ENCODE measurements at regions not wholly inside any gene's neighbourhood (a gene's known extent, or its start where the extent isn't known, plus 50 kb on each side); places are given as distances from the start of the nearest gene placed in this dataset.
"Not testable (repeated sequence)": the region's sequence is repeated elsewhere in the genome, so short reads cannot be mapped to it uniquely, and the experiment has no call there.

DNA sequence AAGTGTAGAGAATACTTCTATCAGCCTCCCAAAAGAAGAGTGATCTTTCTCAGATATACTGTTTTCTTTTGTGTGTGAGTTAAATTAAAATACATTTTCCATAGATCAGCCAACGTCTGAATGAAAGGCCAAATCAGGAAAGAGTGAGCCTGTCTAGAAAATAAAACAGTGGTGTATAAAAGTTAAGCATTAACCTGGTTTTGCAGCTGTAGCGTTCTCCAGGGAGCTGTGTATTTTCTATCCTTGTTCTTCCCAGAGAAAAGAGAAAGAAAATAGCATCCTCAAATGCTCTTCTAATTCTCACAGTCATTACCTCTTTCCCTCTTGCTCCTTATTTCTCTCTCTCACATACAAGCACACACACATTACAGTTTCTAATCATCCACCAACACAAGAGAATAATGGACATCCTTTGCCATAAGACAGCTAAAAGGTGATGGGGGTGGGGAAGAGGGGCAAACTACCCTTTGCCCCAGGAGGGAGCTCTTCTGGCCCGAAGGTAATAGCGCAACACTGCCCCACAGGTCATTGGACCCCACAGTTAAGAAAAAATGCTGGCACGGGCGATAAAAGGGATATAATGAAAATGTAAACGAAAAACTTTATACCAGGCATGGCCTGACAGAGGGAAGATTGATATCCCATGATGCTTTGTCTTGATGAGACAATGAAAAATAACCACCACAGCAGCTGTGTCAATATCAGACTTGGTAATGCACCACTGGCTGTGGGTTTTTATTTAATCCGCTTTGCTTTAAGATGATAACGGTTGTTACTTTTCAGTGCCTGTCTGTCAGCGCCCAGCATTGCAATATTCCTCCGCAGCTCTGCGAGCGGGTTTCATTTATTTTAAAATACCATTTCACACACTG lies 150.3 kb downstream of the NUF2 start:
- Histone ChIP-seq H3K9me3 (no peaks in the 10 kb centered on the region), H3K27me3 (replicated peaks in 1 of 2; ENCODE audit: control insufficient read depth in 2 of 2, extremely low read depth in 1 of 2, insufficient read depth in 2 of 2, low read length in 1 of 2) (no peaks in the 10 kb centered on the region), H3K36me3 (ENCODE audit: control insufficient read depth in 2 of 2, extremely low read depth in 1 of 2, insufficient read depth in 1 of 2, low read length in 1 of 2) (no peaks in the 10 kb centered on the region), H3K4me3 (ENCODE audit: control insufficient read depth in 1 of 2, extremely low read depth in 1 of 2, low read length in 1 of 2) (no peak overlapping the region), H3K27ac (ENCODE audit: low read length) (no peak overlapping the region), H3K4me1 (ENCODE audit: control insufficient read depth in 1 of 2, extremely low read depth in 1 of 2, insufficient read depth in 2 of 2, low read length in 2 of 2) (no peaks in the 10 kb centered on the region)
- CTCF ChIA-PET, result no interaction called here
- Mint-ChIP-seq H3K4me1 (no peaks in the 10 kb centered on the region), H3K4me3 (no peak overlapping the region), H3K9me3 (peaks cover 0 to 10% (median 2%) of the 10 kb centered on the region in 3 donors), H3K27ac (no peak overlapping the region), H3K36me3 (no peaks in the 10 kb centered on the region), H3K27me3 (no peaks in the 10 kb centered on the region)
- no peak for ATAC-seq (replicated peaks in 1 of 4)
- no peak for DNase-seq
- no CpG with 5 or more reads among the region's 13 CpGs for WGBS (ENCODE audit: insufficient coverage)
- POLR2A ChIA-PET, result no interaction called here

DNA sequence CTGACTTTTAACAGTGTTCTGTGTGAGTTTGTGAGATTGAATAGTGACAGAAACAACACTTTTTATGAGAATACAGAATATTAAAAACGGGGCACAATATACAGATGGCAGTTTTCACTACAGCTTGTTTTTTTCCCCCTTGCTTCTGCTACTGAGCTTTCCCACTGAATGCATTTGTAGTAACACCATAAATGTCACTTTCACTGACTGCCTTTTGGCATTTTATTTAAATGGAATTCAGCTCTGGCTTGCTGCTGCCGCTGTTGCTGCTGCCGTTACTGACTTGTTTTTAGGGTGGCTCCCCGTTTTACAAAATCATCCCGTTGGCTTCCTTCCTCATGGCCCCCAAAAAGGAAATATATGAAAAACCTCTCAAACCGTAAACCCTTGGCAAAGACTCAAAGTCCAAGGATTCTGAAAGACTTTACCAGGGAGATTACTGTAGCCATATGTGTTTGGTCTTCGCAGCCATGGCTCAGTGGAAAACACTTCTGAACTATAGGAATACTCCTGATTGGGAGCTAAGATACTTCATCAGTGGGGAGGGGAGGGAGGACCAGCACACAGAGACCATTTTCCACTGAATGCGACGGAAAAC lies 151.0 kb downstream of the NUF2 start:
- no peak overlapping the region for H3K27ac Mint-ChIP-seq
- CTCF ChIA-PET, result no interaction called here
- H3K4me1 ChIP-seq (ENCODE audit: control insufficient read depth in 1 of 2, extremely low read depth in 1 of 2, insufficient read depth in 2 of 2, low read length in 2 of 2), result no peaks in the 10 kb centered on the region
- H3K27me3 Mint-ChIP-seq, result no peaks in the 10 kb centered on the region
- H3K36me3 Mint-ChIP-seq, result no peaks in the 10 kb centered on the region
- no peak overlapping the region for H3K4me3 ChIP-seq (ENCODE audit: control insufficient read depth in 1 of 2, extremely low read depth in 1 of 2, low read length in 1 of 2)
- H3K4me1 Mint-ChIP-seq, result no peaks in the 10 kb centered on the region
- H3K9me3 Mint-ChIP-seq, result peaks cover 0 to 10% (median 2%) of the 10 kb centered on the region in 3 donors
- H3K27ac ChIP-seq (ENCODE audit: low read length), result no peak overlapping the region
- H3K27me3 ChIP-seq (replicated peaks in 1 of 2; ENCODE audit: control insufficient read depth in 2 of 2, extremely low read depth in 1 of 2, insufficient read depth in 2 of 2, low read length in 1 of 2), result no peaks in the 10 kb centered on the region
- no peaks in the 10 kb centered on the region for H3K9me3 ChIP-seq
- no peaks in the 10 kb centered on the region for H3K36me3 ChIP-seq (ENCODE audit: control insufficient read depth in 2 of 2, extremely low read depth in 1 of 2, insufficient read depth in 1 of 2, low read length in 1 of 2)
- DNase-seq (no peak), ATAC-seq (replicated peaks in 1 of 4) (no peak)
- 74% methylated on average over 4 of the region's 9 CpGs for WGBS (ENCODE audit: insufficient coverage)
- H3K4me3 Mint-ChIP-seq, result no peak overlapping the region
- POLR2A ChIA-PET, result interaction anchor here in 1 of 2 donors (0.6 kb wide), 1 partner anchor 490 kb away, joined by 3 read pairs; no protein-coding TSS in a partner anchor

DNA sequence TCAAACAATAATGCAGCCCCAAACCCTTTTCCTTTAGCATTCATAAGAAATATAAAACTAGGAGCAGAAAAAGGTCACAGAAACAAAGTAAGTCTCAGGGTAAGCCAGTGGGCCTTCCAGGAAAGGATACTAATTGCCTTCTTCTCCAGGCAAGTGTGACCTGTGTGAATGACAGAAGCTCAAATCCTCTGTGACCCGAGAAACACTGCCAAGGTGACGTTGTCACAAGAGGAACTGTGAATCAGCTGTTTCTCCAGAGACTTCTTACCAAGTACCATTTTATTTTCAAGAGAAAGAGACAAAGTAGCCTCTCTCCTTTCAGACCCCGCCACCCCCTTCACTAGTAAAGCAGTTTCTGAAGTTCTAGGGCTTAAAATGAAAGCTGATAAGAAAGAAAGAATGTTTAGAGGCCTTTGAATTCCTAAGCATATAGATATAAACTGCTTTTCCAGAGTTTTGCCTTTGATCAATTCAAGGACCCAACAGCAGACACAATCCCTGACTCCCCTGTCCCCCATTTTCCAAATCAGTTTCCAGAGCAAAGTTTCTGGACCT lies 155.6 kb downstream of the NUF2 start:
- DNase-seq, result no peak
- H3K27ac Mint-ChIP-seq, result no peak overlapping the region
- H3K4me1 Mint-ChIP-seq, result no peaks in the 10 kb centered on the region
- ChIA-PET POLR2A (no interaction called here), CTCF (no interaction called here)
- no peaks in the 10 kb centered on the region for H3K4me1 ChIP-seq (ENCODE audit: control insufficient read depth in 1 of 2, extremely low read depth in 1 of 2, insufficient read depth in 2 of 2, low read length in 2 of 2)
- H3K36me3 Mint-ChIP-seq, result no peaks in the 10 kb centered on the region
- no peaks in the 10 kb centered on the region for H3K9me3 ChIP-seq
- H3K27me3 Mint-ChIP-seq, result no peaks in the 10 kb centered on the region
- WGBS (ENCODE audit: insufficient coverage), result no CpG with 5 or more reads among the region's 3 CpGs
- peaks cover 0 to 4% of the 10 kb centered on the region in 2 experiments for H3K27me3 ChIP-seq (replicated peaks in 1 of 2; ENCODE audit: control insufficient read depth in 2 of 2, extremely low read depth in 1 of 2, insufficient read depth in 2 of 2, low read length in 1 of 2)
- no peaks in the 10 kb centered on the region for H3K36me3 ChIP-seq (ENCODE audit: control insufficient read depth in 2 of 2, extremely low read depth in 1 of 2, insufficient read depth in 1 of 2, low read length in 1 of 2)
- H3K9me3 Mint-ChIP-seq, result peaks cover 5 to 24% (median 12%) of the 10 kb centered on the region in 3 donors
- no peak overlapping the region for H3K27ac ChIP-seq (ENCODE audit: low read length)
- H3K4me3 ChIP-seq (ENCODE audit: control insufficient read depth in 1 of 2, extremely low read depth in 1 of 2, low read length in 1 of 2), result no peak overlapping the region
- ATAC-seq (replicated peaks in 1 of 4), result no peak
- no peak overlapping the region for H3K4me3 Mint-ChIP-seq

DNA sequence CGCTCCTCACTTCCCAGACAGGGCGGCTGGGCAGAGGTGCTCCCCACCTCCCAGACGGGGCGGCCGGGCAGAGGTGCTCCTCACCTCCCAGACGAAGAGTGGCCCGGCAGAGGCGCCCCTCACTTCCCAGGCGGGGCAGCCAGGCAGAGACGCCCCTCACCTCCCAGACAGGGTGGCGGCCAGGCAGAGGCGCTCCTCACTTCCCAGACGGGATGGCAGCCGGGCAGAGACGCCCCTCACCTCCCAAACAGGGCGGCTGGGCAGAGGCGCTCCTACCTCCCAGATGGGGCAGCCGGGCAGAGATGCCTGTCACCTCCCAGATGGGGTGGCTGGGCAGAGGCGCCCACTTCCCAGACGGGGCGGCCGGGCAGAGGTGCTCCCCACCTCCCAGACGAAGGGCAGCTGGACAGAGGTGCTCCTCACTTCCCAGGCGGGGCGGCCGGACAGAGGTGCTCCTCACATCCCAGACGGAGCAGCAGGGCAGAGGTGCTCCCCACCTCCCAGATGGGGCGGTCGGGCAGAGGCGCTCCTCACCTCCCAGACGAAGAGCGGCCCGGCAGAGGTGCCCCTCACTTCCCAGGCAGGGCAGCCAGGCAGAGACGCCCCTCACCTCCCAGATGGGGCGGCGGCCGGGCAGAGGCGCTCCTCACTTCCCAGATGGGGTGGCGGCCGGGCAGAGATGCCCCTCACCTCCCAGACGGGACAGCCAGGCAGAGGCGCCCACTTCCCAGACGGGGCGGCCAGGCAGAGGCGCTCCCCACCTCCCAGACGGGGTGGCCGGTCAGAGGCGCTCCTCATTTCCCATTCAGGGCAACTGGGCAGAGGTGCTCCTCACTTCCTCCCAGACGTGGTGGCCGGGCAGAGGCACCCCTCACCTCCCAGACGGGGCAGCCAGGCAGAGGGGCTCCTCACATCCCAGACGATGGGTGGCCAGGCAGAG lies 176.9 kb downstream of the NUF2 start:
- H3K27me3 Mint-ChIP-seq; POLR2A ChIA-PET; H3K36me3 ChIP-seq (ENCODE audit: control insufficient read depth in 2 of 2, extremely low read depth in 1 of 2, insufficient read depth in 1 of 2, low read length in 1 of 2); CTCF ChIA-PET; H3K4me1 Mint-ChIP-seq; DNase-seq; H3K9me3 ChIP-seq; H3K36me3 Mint-ChIP-seq; H3K27me3 ChIP-seq (replicated peaks in 1 of 2; ENCODE audit: control insufficient read depth in 2 of 2, extremely low read depth in 1 of 2, insufficient read depth in 2 of 2, low read length in 1 of 2); ATAC-seq (replicated peaks in 1 of 4); H3K4me3 Mint-ChIP-seq; H3K4me1 ChIP-seq (ENCODE audit: control insufficient read depth in 1 of 2, extremely low read depth in 1 of 2, insufficient read depth in 2 of 2, low read length in 2 of 2); H3K4me3 ChIP-seq (ENCODE audit: control insufficient read depth in 1 of 2, extremely low read depth in 1 of 2, low read length in 1 of 2); H3K27ac ChIP-seq (ENCODE audit: low read length); H3K27ac Mint-ChIP-seq: not testable (repeated sequence)
- peaks cover 4 to 21% (median 10%) of the 10 kb centered on the region in 3 donors for H3K9me3 Mint-ChIP-seq
- WGBS (ENCODE audit: insufficient coverage), result 92% methylated on average over 35 of the region's 52 CpGs

DNA sequence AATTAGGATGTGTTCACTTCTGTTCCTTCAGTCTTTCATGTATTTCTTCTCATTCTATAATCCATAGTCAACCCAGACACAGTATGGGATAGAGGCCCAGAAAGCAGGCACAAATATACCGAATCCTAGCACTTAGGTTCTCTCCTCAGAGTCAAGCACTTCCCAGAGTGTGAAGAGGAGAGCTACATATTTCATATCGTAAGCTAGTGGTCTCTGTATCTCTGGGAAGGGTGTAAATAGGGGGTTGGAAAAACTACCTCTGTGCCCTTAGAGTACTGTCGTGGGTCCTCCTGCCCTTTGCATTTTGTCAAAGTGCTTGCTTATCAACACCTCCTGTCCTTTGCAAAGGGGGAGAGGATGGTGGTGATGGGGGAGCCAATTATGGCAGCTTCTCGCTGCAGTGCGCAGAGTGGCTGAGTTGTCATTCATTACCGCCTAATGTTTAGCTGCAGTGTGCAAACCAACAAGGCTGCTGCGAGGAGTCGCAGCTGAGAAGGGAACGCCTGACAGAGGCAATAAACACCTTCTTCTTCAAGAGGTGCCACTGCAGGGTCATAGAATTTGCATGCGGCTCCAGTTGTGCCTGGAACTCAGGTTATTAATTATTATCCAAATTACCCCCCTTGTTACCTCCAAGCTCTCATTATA lies 182.7 kb downstream of the NUF2 start:
- Mint-ChIP-seq H3K4me3 (no peak overlapping the region), H3K9me3 (peaks cover 0 to 9% (median 7%) of the 10 kb centered on the region in 3 donors), H3K36me3 (no peaks in the 10 kb centered on the region), H3K27me3 (peaks cover 0 to 3% of the 10 kb centered on the region in 2 donors), H3K4me1 (no peaks in the 10 kb centered on the region), H3K27ac (no peak overlapping the region)
- Histone ChIP-seq H3K4me1 (ENCODE audit: control insufficient read depth in 1 of 2, extremely low read depth in 1 of 2, insufficient read depth in 2 of 2, low read length in 2 of 2) (no peaks in the 10 kb centered on the region), H3K9me3 (no peaks in the 10 kb centered on the region), H3K36me3 (ENCODE audit: control insufficient read depth in 2 of 2, extremely low read depth in 1 of 2, insufficient read depth in 1 of 2, low read length in 1 of 2) (no peaks in the 10 kb centered on the region), H3K27me3 (replicated peaks in 1 of 2; ENCODE audit: control insufficient read depth in 2 of 2, extremely low read depth in 1 of 2, insufficient read depth in 2 of 2, low read length in 1 of 2) (no peaks in the 10 kb centered on the region), H3K4me3 (ENCODE audit: control insufficient read depth in 1 of 2, extremely low read depth in 1 of 2, low read length in 1 of 2) (no peak overlapping the region), H3K27ac (ENCODE audit: low read length) (no peak overlapping the region)
- ATAC-seq (replicated peaks in 1 of 4) (no peak), DNase-seq (no peak)
- ChIA-PET CTCF (no interaction called here), POLR2A (no interaction called here)
- WGBS (ENCODE audit: insufficient coverage), result 86% methylated on average over 7 of the region's 10 CpGs

DNA sequence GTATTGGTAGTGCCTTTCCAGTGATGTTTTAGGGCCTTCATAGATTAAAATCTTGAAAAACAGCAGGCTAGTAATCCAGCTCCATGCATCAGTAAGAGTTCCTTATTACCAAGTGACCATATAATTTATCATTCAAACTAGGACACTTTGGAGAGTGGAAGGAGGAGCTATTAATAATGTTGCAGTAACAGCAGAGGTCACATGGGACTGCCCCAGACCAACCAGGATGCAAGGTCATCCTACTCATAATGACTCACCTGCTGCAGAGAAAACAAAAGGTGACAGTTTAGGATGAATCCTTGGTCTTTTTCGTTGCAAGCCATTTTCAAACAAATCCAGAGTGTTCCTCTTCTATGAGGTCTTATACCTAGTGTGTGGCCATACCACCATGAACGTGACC lies 187.4 kb downstream of the NUF2 start:
- Histone ChIP-seq H3K9me3 (no peaks in the 10 kb centered on the region), H3K27ac (ENCODE audit: low read length) (no peak overlapping the region), H3K36me3 (ENCODE audit: control insufficient read depth in 2 of 2, extremely low read depth in 1 of 2, insufficient read depth in 1 of 2, low read length in 1 of 2) (no peaks in the 10 kb centered on the region), H3K4me1 (ENCODE audit: control insufficient read depth in 1 of 2, extremely low read depth in 1 of 2, insufficient read depth in 2 of 2, low read length in 2 of 2) (no peaks in the 10 kb centered on the region), H3K4me3 (ENCODE audit: control insufficient read depth in 1 of 2, extremely low read depth in 1 of 2, low read length in 1 of 2) (no peak overlapping the region), H3K27me3 (replicated peaks in 1 of 2; ENCODE audit: control insufficient read depth in 2 of 2, extremely low read depth in 1 of 2, insufficient read depth in 2 of 2, low read length in 1 of 2) (no peaks in the 10 kb centered on the region)
- Mint-ChIP-seq H3K27ac (no peak overlapping the region), H3K9me3 (peaks cover 0 to 4% (median 0%) of the 10 kb centered on the region in 3 donors), H3K36me3 (no peaks in the 10 kb centered on the region), H3K4me3 (no peak overlapping the region), H3K27me3 (peaks cover 0 to 1% of the 10 kb centered on the region in 2 donors), H3K4me1 (no peaks in the 10 kb centered on the region)
- DNase-seq (no peak), ATAC-seq (replicated peaks in 1 of 4) (no peak)
- ChIA-PET POLR2A (no interaction called here), CTCF (no interaction called here)
- WGBS (ENCODE audit: insufficient coverage), result no CpG with 5 or more reads among the region's 2 CpGs
